SK-N-SH treated with all-trans-retinoic acid at 6 μM for 48 hours (cell line): ENCODE measurements at regions not wholly inside any gene's neighbourhood (a gene's known extent, or its start where the extent isn't known, plus 50 kb on each side); places are given as distances from the start of the nearest gene placed in this dataset.

Source experiments
- ATAC-seq: fragments of 200-7000 bp; cut with Tn5 transposase; 3 replicates; pipeline ENCODE4 v1.9.1; 2020; ENCODE audit warnings: mild to moderate bottlenecking, moderate library complexity
- ARNTL ChIP-seq: fragments of 450-650 bp; formaldehyde crosslinking; IDR thresholded peaks from 2 replicates; pipeline ENCODE4 v1.5.0; 2020; ENCODE audit warnings: low read depth, mild to moderate bottlenecking, moderate library complexity, borderline replicate concordance
- BACH2 ChIP-seq: fragments of 250-450 bp; sonication (Bioruptor Pico); IDR thresholded peaks from 2 replicates; pipeline ENCODE4 v1.9.0; 2021; ENCODE audit warnings: mild to moderate bottlenecking, borderline replicate concordance
- CREB5 ChIP-seq: fragments of 250-450 bp; sonication (Bioruptor Pico); IDR thresholded peaks from 2 replicates; pipeline ENCODE4 v1.5.1; 2020; ENCODE audit warnings: low read depth, mild to moderate bottlenecking, moderate library complexity
- CSDC2 ChIP-seq: fragments of 250-450 bp; sonication (Bioruptor Pico); IDR thresholded peaks from 2 replicates; pipeline ENCODE4 v1.5.0; 2020; ENCODE audit warnings: mild to moderate bottlenecking, moderate library complexity
- ESRRG ChIP-seq: fragments of 250-450 bp; sonication (Bioruptor Pico); IDR thresholded peaks from 2 replicates; pipeline ENCODE4 v1.6.1; 2021; ENCODE audit warnings: mild to moderate bottlenecking
- GLIS3 ChIP-seq: fragments of 250-450 bp; sonication (Bioruptor Pico); IDR thresholded peaks from 2 replicates; pipeline ENCODE4 v1.5.0; 2020; ENCODE audit warnings: mild to moderate bottlenecking, moderate library complexity
- ISL1 ChIP-seq: fragments of 250-450 bp; sonication (Bioruptor Pico); IDR thresholded peaks from 2 replicates; pipeline ENCODE4 v2.1.2; 2022; ENCODE audit warnings: mild to moderate bottlenecking, moderate library complexity
- OSR1 ChIP-seq: fragments of 250-450 bp; sonication (Bioruptor Pico); IDR thresholded peaks from 2 replicates; pipeline ENCODE4 v1.8.0; 2022; ENCODE audit warnings: moderate library complexity, mild to moderate bottlenecking, inconsistent platforms
- PATZ1 ChIP-seq: fragments of 250-450 bp; sonication (Bioruptor Pico); IDR thresholded peaks from 2 replicates; pipeline ENCODE4 v1.8.0; 2020; ENCODE audit warnings: mild to moderate bottlenecking, moderate library complexity, borderline replicate concordance
- POU6F1 ChIP-seq: fragments of 250-450 bp; sonication (Bioruptor Pico); IDR thresholded peaks from 2 replicates; pipeline ENCODE4 v1.8.0; 2021; ENCODE audit warnings: low read depth, mild to moderate bottlenecking, moderate library complexity, borderline replicate concordance
- PPARA ChIP-seq: fragments of 250-450 bp; sonication (Bioruptor Pico); IDR thresholded peaks from 2 replicates; pipeline ENCODE4 v1.5.0; 2020; ENCODE audit warnings: mild to moderate bottlenecking, borderline replicate concordance
- RARB ChIP-seq: fragments of 250-450 bp; sonication (Bioruptor Pico); IDR thresholded peaks from 2 replicates; pipeline ENCODE4 v1.8.0; 2021; ENCODE audit warnings: mild to moderate bottlenecking, moderate library complexity
- SNAI2 ChIP-seq: fragments of 250-450 bp; sonication (Bioruptor Pico); IDR thresholded peaks from 2 replicates; pipeline ENCODE4 v1.5.0; 2020; ENCODE audit warnings: mild to moderate bottlenecking, moderate library complexity
- TCF4 ChIP-seq: fragments of 250-450 bp; sonication (Bioruptor Pico); IDR thresholded peaks from 2 replicates; pipeline ENCODE4 v1.8.0; 2021; ENCODE audit warnings: mild to moderate bottlenecking, moderate library complexity, borderline replicate concordance
- TOX ChIP-seq: fragments of 250-450 bp; sonication (Bioruptor Pico); IDR thresholded peaks from 2 replicates; pipeline ENCODE4 v1.8.0; 2021; ENCODE audit warnings: mild to moderate bottlenecking, moderate library complexity, borderline replicate concordance
- ZC3H10 ChIP-seq: fragments of 250-450 bp; sonication (Bioruptor Pico); IDR thresholded peaks from 2 replicates; pipeline ENCODE4 v1.5.1; 2021; ENCODE audit warnings: mild to moderate bottlenecking, moderate library complexity
- ZFP3 ChIP-seq: fragments of 250-450 bp; sonication (Bioruptor Pico); IDR thresholded peaks from 2 replicates; pipeline ENCODE4 v1.5.0; 2020; ENCODE audit warnings: mild to moderate bottlenecking, moderate library complexity
- ZFP30 ChIP-seq: fragments of 450-650 bp; formaldehyde crosslinking; IDR thresholded peaks from 2 replicates; pipeline ENCODE4 v1.5.0; 2022; ENCODE audit warnings: mild to moderate bottlenecking, moderate library complexity
- ZNF70 ChIP-seq: fragments of 450-650 bp; formaldehyde crosslinking; IDR thresholded peaks from 2 replicates; pipeline ENCODE4 v1.5.0; 2020; ENCODE audit warnings: mild to moderate bottlenecking, moderate library complexity
- ZNF8 ChIP-seq: fragments of 450-650 bp; formaldehyde crosslinking; IDR thresholded peaks from 2 replicates; pipeline ENCODE4 v1.5.0; 2020; ENCODE audit warnings: mild to moderate bottlenecking, moderate library complexity
- TF ChIP-seq, protein P1 (sequence below): fragments of 250-450 bp; sonication (Bioruptor Pico); IDR thresholded peaks from 2 replicates; pipeline ENCODE4 v1.5.0; 2020; ENCODE audit warnings: mild to moderate bottlenecking, moderate library complexity
- TF ChIP-seq, protein P2 (sequence below): fragments of 250-450 bp; sonication (Bioruptor Pico); IDR thresholded peaks from 2 replicates; pipeline ENCODE4 v1.5.1; 2021; ENCODE audit warnings: mild to moderate bottlenecking, moderate library complexity

- TF ChIP-seq ZNF8 (no peak), ZC3H10 (CRISPR knock-in tag) (no peak), OSR1 (no peak), SNAI2 (CRISPR knock-in tag) (no peak), ZFP3 (CRISPR knock-in tag) (no peak), TOX (no peak), ESRRG (CRISPR knock-in tag) (no peak), POU6F1 (no peak)
- no peak for ATAC-seq
These were observed 617.0 kb downstream of the SLITRK1 start for GRCh38 chr13:83265279-83265678.

DNA sequence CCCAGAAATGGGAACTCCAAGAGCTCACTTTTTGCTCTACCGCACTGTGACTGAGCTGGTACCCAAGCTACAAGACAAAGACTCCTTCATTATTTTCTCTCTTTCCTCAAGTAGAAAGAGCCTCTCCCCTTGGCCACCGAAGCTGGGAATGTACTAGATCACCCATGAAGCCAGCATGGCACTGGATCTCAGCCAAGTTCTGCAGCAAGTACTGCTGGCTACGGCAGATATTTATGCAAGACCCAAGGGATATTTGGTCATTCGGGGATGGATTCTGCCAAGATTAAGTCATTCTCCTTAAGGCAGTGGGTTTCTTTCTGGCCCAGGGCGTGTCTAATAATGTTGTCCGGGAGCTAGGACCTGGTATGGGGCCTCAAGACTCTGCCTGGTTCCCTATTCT, 633.5 kb downstream of the SLITRK1 start:
- ATAC-seq: no peak
- TF ChIP-seq ARNTL (CRISPR knock-in tag) (no peak), RARB (no peak), ZFP30 (CRISPR knock-in tag) (no peak), ISL1 (CRISPR knock-in tag) (no peak), BACH2 (CRISPR knock-in tag) (no peak), ESRRG (CRISPR knock-in tag) (no peak), ZNF8 (no peak)

DNA sequence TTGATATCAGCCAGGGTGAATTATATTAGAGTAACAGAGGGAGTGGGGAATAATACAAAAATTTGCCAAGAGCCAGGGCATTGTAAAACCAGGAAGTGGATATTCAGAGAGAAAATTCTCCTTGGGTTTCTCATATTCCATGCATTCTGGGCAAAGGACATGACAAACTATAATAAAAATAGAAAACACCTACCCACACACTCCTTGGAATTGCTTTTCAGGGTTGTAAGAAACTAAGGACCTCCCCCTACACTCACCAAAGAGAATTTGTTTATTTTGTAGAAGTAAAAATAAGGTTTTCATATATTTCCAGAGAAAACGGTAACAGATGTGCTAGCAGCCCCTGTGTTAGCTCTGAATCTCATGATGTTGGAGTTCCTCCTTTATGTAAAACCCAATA, 649.6 kb downstream of the SLITRK1 start:
- TF ChIP-seq OSR1 (no peak), ISL1 (CRISPR knock-in tag) (no peak), CSDC2 (no peak), PATZ1 (no peak), ZFP30 (CRISPR knock-in tag) (no peak), ZNF8 (no peak), SNAI2 (CRISPR knock-in tag) (no peak), CREB5 (CRISPR knock-in tag) (no peak), GLIS3 (no peak), TCF4 (CRISPR knock-in tag) (no peak), RARB (no peak), ZFP3 (CRISPR knock-in tag) (no peak), ZNF70 (CRISPR knock-in tag) (no peak), PPARA (CRISPR knock-in tag) (no peak), BACH2 (CRISPR knock-in tag) (no peak)
- TF ChIP-seq, protein P1, sequence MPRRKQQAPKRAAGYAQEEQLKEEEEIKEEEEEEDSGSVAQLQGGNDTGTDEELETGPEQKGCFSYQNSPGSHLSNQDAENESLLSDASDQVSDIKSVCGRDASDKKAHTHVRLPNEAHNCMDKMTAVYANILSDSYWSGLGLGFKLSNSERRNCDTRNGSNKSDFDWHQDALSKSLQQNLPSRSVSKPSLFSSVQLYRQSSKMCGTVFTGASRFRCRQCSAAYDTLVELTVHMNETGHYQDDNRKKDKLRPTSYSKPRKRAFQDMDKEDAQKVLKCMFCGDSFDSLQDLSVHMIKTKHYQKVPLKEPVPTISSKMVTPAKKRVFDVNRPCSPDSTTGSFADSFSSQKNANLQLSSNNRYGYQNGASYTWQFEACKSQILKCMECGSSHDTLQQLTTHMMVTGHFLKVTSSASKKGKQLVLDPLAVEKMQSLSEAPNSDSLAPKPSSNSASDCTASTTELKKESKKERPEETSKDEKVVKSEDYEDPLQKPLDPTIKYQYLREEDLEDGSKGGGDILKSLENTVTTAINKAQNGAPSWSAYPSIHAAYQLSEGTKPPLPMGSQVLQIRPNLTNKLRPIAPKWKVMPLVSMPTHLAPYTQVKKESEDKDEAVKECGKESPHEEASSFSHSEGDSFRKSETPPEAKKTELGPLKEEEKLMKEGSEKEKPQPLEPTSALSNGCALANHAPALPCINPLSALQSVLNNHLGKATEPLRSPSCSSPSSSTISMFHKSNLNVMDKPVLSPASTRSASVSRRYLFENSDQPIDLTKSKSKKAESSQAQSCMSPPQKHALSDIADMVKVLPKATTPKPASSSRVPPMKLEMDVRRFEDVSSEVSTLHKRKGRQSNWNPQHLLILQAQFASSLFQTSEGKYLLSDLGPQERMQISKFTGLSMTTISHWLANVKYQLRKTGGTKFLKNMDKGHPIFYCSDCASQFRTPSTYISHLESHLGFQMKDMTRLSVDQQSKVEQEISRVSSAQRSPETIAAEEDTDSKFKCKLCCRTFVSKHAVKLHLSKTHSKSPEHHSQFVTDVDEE (CRISPR knock-in tag): no peak
- TF ChIP-seq, all 23 proteins: peak for 0
- no peak for ATAC-seq

DNA sequence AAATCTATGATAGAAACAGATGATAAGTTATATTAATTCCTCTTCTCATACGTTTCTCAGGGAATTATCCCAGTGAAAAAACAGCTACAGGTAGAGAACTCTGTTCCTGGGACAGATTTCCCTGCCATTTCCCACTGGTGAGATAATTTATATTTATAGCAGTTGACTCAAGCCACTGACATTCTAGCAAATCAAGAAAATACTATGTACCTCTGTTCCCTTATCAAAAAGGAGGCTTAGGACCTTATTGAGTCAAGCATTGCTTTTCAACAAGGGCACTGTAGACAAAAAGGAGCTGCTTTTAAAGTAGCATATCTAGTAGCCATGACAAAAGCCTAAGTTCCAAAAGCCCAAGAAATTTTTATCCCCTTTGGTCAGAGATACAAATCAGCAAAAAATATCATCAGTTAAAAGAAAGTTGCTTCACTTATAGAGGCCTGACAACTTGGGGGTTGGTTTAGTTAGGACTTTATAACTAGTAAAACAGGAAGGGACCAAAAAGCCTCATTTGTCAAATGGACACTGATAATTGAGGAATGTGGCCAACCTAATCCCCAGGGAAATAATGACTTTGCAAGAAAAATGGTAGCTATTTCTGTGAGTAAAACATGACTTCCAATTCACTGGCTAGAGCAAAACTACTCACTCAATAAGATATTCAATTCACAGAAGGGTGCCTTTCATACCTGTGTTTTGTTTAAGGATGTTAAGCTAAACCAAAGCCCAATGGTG, 652.5 kb downstream of the SLITRK1 start:
- ATAC-seq: no peak
- no peak for TF ChIP-seq SNAI2 (CRISPR knock-in tag)
- no peak for TF ChIP-seq PPARA (CRISPR knock-in tag)
- no peak for TF ChIP-seq OSR1
- no peak for TF ChIP-seq ZNF8
- TF ChIP-seq BACH2 (CRISPR knock-in tag): no peak
- TF ChIP-seq, protein P2, sequence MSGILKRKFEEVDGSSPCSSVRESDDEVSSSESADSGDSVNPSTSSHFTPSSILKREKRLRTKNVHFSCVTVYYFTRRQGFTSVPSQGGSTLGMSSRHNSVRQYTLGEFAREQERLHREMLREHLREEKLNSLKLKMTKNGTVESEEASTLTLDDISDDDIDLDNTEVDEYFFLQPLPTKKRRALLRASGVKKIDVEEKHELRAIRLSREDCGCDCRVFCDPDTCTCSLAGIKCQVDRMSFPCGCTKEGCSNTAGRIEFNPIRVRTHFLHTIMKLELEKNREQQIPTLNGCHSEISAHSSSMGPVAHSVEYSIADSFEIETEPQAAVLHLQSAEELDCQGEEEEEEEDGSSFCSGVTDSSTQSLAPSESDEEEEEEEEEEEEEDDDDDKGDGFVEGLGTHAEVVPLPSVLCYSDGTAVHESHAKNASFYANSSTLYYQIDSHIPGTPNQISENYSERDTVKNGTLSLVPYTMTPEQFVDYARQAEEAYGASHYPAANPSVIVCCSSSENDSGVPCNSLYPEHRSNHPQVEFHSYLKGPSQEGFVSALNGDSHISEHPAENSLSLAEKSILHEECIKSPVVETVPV (CRISPR knock-in tag): no peak
- TF ChIP-seq RARB: no peak
- no peak for TF ChIP-seq ZFP3 (CRISPR knock-in tag)
- TF ChIP-seq, protein P1 (CRISPR knock-in tag): no peak
- no peak for TF ChIP-seq PATZ1
- no peak for TF ChIP-seq ESRRG (CRISPR knock-in tag)
